ENCODE measurements at regions not wholly inside any gene's neighbourhood (a gene's known extent, or its start where the extent isn't known, plus 50 kb on each side); places are given as distances from the start of the nearest gene placed in this dataset.

DNA sequence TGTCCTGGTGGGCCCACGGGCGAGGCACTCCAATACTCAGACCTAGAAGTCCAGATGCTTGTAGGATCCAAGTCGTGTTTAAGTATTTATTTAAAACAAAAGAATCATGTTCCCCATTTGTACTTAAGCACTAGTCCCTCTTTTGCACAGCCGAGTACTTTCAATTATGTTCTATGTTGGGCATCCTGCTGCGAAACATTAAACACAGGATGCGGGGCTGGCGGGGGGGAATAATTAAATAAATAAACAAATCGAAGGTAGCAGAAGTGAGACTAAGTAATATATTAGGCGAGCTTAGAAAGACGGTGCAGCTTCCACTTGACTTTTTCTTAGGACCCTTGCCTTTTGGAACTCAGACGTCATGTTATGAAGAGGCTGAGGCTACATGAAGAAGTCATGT lies 1129.2 kb upstream of the ACO1 start:
- no peaks in the 10 kb centered on the region for H3K27me3 ChIP-seq (ENCODE audit: control insufficient read depth in 2 of 2, insufficient read depth in 2 of 2, low read length in 2 of 2)
- H3K4me3 ChIP-seq (replicated peaks in 1 of 3; ENCODE audit: insufficient read depth in 1 of 3, low read depth in 1 of 3, low read length in 3 of 3), result no peak overlapping the region
- FAIRE-seq, result no peak
- no peak overlapping the region for H2AFZ ChIP-seq (ENCODE audit: low read depth, low read length)
- no peaks in the 10 kb centered on the region for H3K4me1 ChIP-seq (ENCODE audit: control insufficient read depth, extremely low read depth, insufficient read depth, low read length)
- H3K36me3 ChIP-seq (ENCODE audit: control insufficient read depth in 2 of 2, extremely low read depth in 1 of 2, insufficient read depth in 2 of 2, low read length in 2 of 2), result no peaks in the 10 kb centered on the region
- BruUV-seq (replicated peaks), result no TSS peak
- no peak for DNase-seq (ENCODE audit: low read depth, low spot score)
- no peaks in the 10 kb centered on the region for H3K9me1 ChIP-seq (replicated peaks; ENCODE audit: control insufficient read depth, extremely low read depth, insufficient read depth, low read length)
- intact Hi-C loops (cut with micrococcal nuclease), result no loop called here
- H3K9ac ChIP-seq (replicated peaks; ENCODE audit: extremely low read depth, insufficient read depth, low read length), result no peak overlapping the region
- POLR2A ChIA-PET, result no interaction called here
- H3K79me2 ChIP-seq (ENCODE audit: control insufficient read depth, insufficient read depth, low read length), result no peaks in the 10 kb centered on the region
- dilution Hi-C loops (cut with MboI; ENCODE audit: extremely low pct_ligation_motif_present, low sequenced_read_pairs), result no loop called here
- H3K4me2 ChIP-seq (ENCODE audit: insufficient read depth, low read length), result no peak overlapping the region
- no peaks in the 10 kb centered on the region for H4K20me1 ChIP-seq (replicated peaks; ENCODE audit: control insufficient read depth, extremely low read depth, insufficient read depth, low read length)
- no peaks in the 10 kb centered on the region for H3K9me3 ChIP-seq (replicated peaks; ENCODE audit: control insufficient read depth, insufficient read depth, low read length)
- CTCF ChIA-PET, result interaction anchor here (1.3 kb wide), 1 partner anchor 34 kb away, joined by 3 read pairs; no protein-coding TSS in a partner anchor
- H3K27ac ChIP-seq (ENCODE audit: insufficient read depth, low read depth, low read length), result no peak overlapping the region
- no peak for TF ChIP-seq GATA2 (IDR thresholded peaks at IDR 0.05; ENCODE audit: insufficient read depth, insufficient read length, low read depth, low read length)
- no peak for TF ChIP-seq POLR2A (IDR thresholded peaks at IDR 0.05; ENCODE audit: low read depth, low read length)
- TF ChIP-seq, protein P1, sequence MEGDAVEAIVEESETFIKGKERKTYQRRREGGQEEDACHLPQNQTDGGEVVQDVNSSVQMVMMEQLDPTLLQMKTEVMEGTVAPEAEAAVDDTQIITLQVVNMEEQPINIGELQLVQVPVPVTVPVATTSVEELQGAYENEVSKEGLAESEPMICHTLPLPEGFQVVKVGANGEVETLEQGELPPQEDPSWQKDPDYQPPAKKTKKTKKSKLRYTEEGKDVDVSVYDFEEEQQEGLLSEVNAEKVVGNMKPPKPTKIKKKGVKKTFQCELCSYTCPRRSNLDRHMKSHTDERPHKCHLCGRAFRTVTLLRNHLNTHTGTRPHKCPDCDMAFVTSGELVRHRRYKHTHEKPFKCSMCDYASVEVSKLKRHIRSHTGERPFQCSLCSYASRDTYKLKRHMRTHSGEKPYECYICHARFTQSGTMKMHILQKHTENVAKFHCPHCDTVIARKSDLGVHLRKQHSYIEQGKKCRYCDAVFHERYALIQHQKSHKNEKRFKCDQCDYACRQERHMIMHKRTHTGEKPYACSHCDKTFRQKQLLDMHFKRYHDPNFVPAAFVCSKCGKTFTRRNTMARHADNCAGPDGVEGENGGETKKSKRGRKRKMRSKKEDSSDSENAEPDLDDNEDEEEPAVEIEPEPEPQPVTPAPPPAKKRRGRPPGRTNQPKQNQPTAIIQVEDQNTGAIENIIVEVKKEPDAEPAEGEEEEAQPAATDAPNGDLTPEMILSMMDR (IDR thresholded peaks at IDR 0.05; ENCODE audit: extremely low read depth in 1 of 2, insufficient read depth in 1 of 2, low read depth in 1 of 2, low read length in 2 of 2), result no peak
- TF ChIP-seq POLR2AphosphoS5 (IDR thresholded peaks at IDR 0.05; ENCODE audit: insufficient read depth, low read depth, low read length), result no peak
- TF ChIP-seq, protein P2, sequence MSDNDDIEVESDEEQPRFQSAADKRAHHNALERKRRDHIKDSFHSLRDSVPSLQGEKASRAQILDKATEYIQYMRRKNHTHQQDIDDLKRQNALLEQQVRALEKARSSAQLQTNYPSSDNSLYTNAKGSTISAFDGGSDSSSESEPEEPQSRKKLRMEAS (IDR thresholded peaks at IDR 0.05; ENCODE audit: insufficient read depth, insufficient read length), result no peak
- TF ChIP-seq MYC (IDR thresholded peaks at IDR 0.05; ENCODE audit: low read depth, low read length), result no peak
- no peak for TF ChIP-seq EZH2 (IDR thresholded peaks at IDR 0.05; ENCODE audit: borderline replicate concordance, low read depth, low read length, severe bottlenecking)
